GM21529 (cell line): ENCODE measurements at regions not wholly inside any gene's neighbourhood (a gene's known extent, or its start where the extent isn't known, plus 50 kb on each side); places are given as distances from the start of the nearest gene placed in this dataset.

Source experiments
- ATAC-seq: cut with Tn5 transposase; IDR thresholded peaks from one replicate; pipeline ENCODE4 v1.9.1; 2021; ENCODE audit not compliant: unreplicated experiment

DNA sequence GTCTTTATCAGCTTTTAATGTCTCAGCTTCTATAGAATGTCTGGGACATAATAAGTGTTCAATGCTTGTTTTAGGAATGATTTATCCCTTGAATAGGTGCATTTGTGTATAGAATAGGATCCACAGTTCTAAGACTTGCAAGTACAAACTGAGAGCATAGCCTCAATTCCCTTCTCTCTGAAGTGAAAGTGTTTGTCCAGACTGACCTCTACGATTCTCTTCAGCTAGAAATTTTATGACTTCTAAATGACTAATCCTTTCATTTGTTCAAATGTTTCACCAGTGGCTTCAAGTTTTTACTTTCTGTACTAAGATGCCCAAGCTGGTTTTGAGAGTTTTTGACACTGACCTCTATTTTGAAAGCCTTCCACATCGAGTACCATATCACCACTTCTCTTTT lies 608.2 kb upstream of the ADGRL4 start:
- no peak for ATAC-seq

GRCh38 chr1:79614106-79614505 lies 607.6 kb upstream of the ADGRL4 start:
- no peak for ATAC-seq

DNA sequence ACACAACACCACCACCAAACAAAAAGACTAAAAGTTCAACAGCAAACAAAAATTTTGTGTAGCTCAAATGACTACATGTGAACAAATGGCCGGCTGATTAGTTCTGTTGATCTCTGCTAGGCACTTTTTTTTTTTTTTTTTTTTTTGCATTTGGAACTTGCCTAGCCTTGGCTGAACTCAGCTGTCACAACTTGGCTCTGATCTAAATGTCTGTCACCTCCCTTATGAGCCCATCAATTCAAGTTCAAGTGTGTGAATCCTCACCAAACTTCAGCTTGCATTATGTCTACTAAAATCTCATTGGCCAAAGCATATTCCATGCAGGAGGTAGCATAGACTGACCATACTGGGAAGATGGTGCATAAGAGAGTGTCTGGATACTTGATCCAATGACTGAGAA lies 606.5 kb upstream of the ADGRL4 start:
- ATAC-seq = no peak

- ATAC-seq = no peak
Measured at GRCh38 chr1:79604490-79605198, 598.1 kb upstream of the ADGRL4 start.

DNA sequence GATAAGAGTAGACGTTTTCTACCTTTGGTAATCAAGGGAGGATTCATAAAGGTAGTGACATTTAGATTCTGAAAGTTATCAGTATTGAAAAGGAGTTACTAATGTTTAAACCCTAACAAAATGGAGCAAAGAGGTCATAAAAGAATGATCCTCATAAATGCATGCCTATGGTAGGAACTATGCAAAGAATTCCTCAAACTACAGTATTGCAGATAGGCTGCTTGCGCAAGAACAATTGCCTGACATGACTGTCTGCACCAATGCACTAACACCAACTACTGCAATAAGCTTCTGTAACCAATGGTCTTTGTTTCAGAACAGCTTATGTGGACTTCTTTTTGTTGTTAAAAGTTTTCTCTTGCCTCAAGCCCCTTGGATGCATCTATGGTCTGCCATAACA lies 597.3 kb upstream of the ADGRL4 start:
- no peak for ATAC-seq

DNA sequence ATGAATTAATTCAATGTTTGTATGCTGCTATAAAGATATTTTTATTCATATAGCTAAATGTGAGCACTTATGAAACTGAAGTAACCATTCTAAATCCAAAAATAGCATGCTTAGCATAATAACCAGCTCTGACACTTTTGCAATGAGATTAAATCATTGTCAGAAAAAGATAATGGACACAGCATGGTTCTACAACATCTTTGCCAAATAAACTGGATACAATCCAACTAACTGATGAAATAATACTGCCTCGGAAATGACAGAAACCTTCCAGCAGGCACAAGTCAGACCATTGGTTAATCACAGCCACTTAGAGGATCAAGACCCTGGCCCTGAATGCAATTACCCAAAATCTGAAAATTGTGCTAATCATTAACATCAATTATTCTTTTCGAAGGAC lies 592.7 kb upstream of the ADGRL4 start:
- no peak for ATAC-seq

GRCh38 chr1:79595931-79596330 lies 589.4 kb upstream of the ADGRL4 start:
- no peak for ATAC-seq

DNA sequence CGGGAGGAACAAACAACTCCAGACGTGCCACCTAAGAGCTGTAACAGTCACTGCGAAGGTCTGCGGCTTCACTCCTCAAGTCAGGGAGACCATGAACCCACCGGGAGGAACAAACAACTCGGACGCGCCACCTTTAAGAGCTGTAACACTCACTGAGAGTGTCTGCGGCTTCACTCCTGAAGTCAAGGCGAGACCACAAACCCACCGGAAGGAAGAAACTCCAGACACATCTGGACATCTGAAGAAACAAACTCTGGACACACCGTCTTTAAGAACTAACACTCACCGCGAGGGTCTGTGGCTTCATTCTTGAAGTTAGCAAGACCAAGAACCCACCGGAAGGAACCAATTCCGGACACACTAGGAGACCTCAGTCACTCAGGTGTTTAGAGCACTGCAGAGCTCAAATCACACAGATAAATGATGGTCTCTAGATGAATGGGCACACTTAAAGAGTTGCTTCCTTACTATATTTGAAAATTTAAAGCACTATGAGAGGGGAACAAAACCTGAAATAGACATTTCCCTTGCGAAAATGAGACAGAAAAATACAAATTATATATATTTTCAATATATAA lies 587.7 kb upstream of the ADGRL4 start:
- ATAC-seq = no peak

- no peak for ATAC-seq
Measured at GRCh38 chr1:79592707-79593106, 586.2 kb upstream of the ADGRL4 start.

GRCh38 chr1:79588719-79589118 lies 582.2 kb upstream of the ADGRL4 start:
- ATAC-seq = no peak

GRCh38 chr1:79587229-79587628 lies 580.7 kb upstream of the ADGRL4 start:
- no peak for ATAC-seq

DNA sequence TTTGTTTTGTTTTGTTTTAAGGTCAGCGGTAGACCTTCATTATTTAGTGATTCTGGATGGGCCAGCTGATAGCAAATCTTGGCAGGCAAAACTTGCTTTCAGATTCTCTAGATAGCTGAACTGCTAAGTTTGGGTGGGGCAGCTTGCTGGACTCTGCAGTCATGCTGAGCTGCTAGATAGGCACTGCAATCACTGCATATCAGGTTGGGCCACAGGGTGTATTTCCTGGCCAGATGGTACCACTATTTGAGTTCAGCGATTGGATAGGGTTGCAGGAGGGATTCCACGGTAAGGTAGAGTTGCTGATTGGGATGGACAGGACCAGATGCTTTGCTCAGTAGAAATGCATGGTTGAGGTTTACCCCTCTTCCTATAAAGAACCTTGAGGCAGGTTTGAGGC lies 579.3 kb upstream of the ADGRL4 start:
- no peak for ATAC-seq

DNA sequence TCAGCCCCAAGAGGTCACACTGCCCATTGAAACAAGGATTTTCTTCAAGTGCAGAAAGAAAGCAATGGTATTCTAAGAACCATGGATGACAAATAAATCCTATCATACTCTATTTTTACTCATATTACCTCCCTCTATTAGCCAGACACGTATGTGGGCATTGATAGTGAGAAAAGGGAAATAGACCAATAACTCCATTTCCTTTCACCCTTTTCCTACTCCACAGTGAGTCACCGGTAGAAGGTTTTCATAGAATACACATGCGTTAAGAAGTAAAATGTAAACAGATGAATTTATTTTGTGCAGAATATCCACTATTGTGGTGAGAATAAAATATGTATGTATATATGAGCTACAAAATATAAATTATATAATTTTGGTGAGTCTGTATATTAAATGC lies 568.9 kb upstream of the ADGRL4 start:
- ATAC-seq = no peak

- no peak for ATAC-seq
Measured at GRCh38 chr1:79568411-79568810, 561.9 kb upstream of the ADGRL4 start.

GRCh38 chr1:79561521-79561978 lies 555.0 kb upstream of the ADGRL4 start:
- no peak for ATAC-seq

GRCh38 chr1:79556189-79556588 lies 549.7 kb upstream of the ADGRL4 start:
- no peak for ATAC-seq

DNA sequence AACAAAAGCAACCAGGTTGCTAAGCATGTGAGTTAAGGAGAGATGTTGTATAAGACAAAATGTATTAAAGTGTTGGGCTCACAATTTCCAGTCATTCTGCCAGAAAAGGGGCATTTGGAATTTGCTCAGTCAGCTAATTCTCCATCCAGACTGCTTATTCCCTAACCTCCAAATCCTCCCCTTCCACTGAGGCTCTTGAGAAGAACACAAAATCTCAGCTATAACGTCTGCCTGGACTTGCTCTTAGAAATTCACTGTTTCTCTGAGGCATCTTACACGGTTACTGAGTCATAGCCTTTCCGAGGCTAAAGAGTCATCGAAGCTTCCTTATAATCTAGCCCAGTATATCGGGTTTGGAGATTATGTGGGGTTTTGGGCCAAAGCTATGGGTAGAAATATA lies 548.2 kb upstream of the ADGRL4 start:
- ATAC-seq = no peak

DNA sequence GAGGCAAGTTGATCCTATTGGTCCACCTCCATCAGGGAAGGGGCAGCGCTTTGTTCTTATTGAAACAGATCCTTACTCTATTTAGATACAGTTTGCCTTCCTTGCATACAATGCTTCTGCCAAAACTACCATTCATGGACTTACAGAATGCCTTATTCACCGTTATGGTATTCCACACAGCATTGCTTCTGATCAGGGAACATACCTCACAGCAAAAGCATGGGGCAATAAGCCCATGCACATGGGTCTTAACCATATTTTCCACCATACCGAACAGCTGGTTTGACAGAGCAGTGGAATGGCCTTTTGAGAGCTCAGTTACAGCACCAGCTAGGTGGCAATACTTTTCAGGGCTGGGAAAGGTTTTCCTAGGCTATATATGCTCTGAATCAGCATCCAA lies 544.8 kb upstream of the ADGRL4 start:
- no peak for ATAC-seq

- no peak for ATAC-seq
Measured at GRCh38 chr1:79550402-79550801, 543.9 kb upstream of the ADGRL4 start.

DNA sequence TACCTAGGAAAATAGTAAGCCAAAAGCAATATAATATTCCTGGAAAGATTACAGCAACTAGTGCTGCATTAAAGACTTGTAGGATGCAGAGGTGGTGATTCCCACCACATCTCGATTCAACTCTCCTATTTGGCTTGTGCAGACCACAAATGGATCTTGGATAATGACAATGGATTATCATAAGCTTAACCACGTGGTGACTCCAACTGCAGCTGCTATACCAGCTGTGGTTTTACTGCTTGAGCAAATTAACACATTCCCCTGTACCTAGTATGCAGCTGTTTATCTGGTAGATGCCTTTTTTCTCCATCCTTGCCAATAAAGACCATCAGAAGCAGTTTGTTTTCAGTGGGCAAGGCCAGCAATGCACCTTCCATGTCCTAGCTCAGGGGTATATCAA lies 542.7 kb upstream of the ADGRL4 start:
- no peak for ATAC-seq

- no peak for ATAC-seq
Measured at GRCh38 chr1:79547514-79547913, 541.0 kb upstream of the ADGRL4 start.

DNA sequence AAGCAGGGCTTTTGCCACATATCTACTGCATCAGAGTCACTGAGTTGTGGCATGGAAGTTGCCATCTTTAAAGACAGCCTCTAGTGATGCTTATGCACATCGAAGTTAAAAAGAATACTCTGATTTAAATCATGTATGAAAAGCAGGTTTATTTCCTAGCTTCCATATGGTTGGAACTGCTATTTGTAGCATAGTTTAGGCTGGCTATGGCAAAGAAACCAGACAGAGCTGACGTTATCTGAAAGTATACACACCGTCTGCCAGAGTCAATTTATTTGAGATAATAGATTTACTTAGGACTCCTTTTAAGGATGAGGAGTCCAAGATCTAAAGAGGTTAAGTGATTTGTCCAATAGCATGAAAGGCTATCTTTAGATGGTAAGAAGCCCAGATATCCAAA lies 536.9 kb upstream of the ADGRL4 start:
- no peak for ATAC-seq

DNA sequence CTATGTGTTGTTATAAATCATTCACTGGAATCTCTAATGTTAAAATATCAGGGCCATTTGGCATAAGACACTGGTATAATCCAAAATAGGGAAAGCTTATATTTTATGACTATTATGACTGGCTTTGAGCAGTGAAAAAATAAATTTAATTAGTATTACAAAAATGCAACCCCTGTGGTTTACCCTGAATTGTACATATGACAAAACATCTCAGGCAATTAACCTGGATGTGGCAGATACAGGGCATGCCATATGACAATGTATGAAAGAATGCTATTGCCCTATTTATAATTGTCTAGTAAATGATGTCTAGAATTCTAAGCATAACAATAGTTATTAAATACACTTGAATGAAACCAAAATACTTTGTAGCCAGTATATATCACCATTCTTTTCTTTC lies 532.5 kb upstream of the ADGRL4 start:
- no peak for ATAC-seq
